ENCODE measurements at regions not wholly inside any gene's neighbourhood (a gene's known extent, or its start where the extent isn't known, plus 50 kb on each side); places are given as distances from the start of the nearest gene placed in this dataset.
"Not testable (repeated sequence)": the region's sequence is repeated elsewhere in the genome, so short reads cannot be mapped to it uniquely, and the experiment has no call there.

DNA sequence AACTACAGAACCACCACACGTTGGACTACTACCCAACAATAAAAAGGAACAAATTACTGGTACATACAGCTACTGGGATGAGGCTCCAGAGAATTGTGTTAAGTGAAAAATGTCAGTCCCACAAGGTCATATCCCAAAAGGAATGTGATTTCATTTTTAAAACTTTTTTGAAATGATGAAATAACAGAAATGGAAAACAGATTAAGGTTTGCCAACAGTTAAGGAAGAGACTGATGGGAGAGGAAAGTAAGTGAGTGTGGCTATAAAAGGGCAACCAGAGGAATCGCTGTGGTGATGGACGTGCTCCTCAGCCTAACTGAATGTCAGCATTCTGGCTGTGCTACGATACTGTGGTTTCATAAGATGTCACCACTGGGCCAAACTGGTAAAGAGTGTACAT is 512.8 kb downstream of the UQCRFS1 start:
- Mint-ChIP-seq H3K36me3 (ENCODE audit: low read depth, unreplicated experiment) (no peaks in the 10 kb centered on the region), H3K4me3 (ENCODE audit: unreplicated experiment) (no peak overlapping the region), H3K27ac (ENCODE audit: unreplicated experiment) (no peak overlapping the region), H3K27me3 (ENCODE audit: unreplicated experiment) (no peaks in the 10 kb centered on the region), H3K4me1 (ENCODE audit: unreplicated experiment) (no peaks in the 10 kb centered on the region), H3K9me3 (ENCODE audit: unreplicated experiment) (no peaks in the 10 kb centered on the region)
- TF ChIP-seq, protein P1, sequence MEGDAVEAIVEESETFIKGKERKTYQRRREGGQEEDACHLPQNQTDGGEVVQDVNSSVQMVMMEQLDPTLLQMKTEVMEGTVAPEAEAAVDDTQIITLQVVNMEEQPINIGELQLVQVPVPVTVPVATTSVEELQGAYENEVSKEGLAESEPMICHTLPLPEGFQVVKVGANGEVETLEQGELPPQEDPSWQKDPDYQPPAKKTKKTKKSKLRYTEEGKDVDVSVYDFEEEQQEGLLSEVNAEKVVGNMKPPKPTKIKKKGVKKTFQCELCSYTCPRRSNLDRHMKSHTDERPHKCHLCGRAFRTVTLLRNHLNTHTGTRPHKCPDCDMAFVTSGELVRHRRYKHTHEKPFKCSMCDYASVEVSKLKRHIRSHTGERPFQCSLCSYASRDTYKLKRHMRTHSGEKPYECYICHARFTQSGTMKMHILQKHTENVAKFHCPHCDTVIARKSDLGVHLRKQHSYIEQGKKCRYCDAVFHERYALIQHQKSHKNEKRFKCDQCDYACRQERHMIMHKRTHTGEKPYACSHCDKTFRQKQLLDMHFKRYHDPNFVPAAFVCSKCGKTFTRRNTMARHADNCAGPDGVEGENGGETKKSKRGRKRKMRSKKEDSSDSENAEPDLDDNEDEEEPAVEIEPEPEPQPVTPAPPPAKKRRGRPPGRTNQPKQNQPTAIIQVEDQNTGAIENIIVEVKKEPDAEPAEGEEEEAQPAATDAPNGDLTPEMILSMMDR (IDR thresholded peaks at IDR 0.05; ENCODE audit: unreplicated experiment) = no peak
- DNase-seq (ENCODE audit: low spot score) = no peak

DNA sequence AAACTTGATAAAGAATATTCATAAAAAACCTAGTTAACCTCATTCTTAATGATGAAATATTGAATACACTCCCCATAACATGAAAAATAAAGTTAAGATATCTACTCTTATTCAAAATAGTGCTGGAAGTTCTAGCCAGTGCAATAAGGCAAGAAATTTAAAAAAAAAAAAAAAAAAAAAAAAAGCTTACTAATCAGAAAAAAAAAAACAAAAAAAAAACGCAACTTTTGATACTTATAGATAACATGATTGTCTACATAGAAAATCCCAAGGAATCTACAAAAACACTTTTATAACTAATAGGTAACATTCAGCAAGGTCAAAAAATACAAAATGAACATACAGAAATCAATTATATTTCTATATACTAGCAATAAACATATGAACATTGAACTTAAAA is 515.6 kb downstream of the UQCRFS1 start:
- H3K9me3 Mint-ChIP-seq (ENCODE audit: unreplicated experiment) = no peaks in the 10 kb centered on the region
- no peak for DNase-seq (ENCODE audit: low spot score)
- H3K4me3 Mint-ChIP-seq (ENCODE audit: unreplicated experiment) = no peak overlapping the region
- TF ChIP-seq, protein P1 (IDR thresholded peaks at IDR 0.05; ENCODE audit: unreplicated experiment) = no peak
- H3K27me3 Mint-ChIP-seq (ENCODE audit: unreplicated experiment) = no peaks in the 10 kb centered on the region
- no peaks in the 10 kb centered on the region for H3K36me3 Mint-ChIP-seq (ENCODE audit: low read depth, unreplicated experiment)
- no peak overlapping the region for H3K27ac Mint-ChIP-seq (ENCODE audit: unreplicated experiment)
- no peaks in the 10 kb centered on the region for H3K4me1 Mint-ChIP-seq (ENCODE audit: unreplicated experiment)

DNA sequence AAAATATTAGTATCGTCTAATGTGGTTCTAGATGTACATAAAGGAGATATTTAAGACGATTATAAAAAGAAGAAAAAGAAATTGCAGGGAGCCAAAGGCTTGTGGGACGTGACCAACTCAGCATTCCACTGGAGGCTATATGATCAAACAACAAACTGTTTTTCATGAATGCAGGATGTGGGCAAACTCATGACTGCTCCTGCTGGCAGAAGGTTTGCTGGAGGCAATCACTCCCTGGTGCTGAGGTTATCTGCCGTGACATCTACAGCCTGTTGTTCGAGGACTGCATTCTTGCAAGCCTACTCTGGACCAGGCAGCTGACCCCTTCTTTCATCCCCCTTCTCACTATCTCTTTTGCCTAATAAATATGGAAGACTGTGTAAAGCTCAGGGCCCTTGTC is 518.1 kb downstream of the UQCRFS1 start:
- TF ChIP-seq, protein P1 (IDR thresholded peaks at IDR 0.05; ENCODE audit: unreplicated experiment) = no peak
- Mint-ChIP-seq H3K36me3 (ENCODE audit: low read depth, unreplicated experiment) (no peaks in the 10 kb centered on the region), H3K27ac (ENCODE audit: unreplicated experiment) (no peak overlapping the region), H3K4me1 (ENCODE audit: unreplicated experiment) (no peaks in the 10 kb centered on the region), H3K9me3 (ENCODE audit: unreplicated experiment) (no peaks in the 10 kb centered on the region), H3K4me3 (ENCODE audit: unreplicated experiment) (no peak overlapping the region), H3K27me3 (ENCODE audit: unreplicated experiment) (no peaks in the 10 kb centered on the region)
- DNase-seq (ENCODE audit: low spot score) = no peak

DNA sequence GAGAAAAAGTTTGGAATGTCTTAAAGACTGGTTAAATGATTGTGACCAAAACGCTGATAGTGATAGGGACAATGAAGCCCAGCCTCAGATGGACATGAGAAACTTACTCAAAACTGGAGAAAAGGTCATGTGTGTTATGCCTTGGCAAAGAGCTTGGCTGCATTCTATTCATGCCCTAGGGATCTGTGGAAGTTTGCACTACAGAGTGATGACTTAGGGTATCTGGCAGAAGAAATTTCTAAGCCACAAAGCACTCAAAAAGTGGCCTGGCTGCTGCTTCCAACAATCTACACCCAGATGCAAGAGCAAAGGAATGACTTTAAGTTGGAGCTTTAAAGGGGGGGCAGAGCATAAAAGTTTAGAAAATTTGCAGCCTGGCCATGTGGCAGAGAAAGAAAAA is 521.3 kb downstream of the UQCRFS1 start:
- H3K9me3 Mint-ChIP-seq (ENCODE audit: unreplicated experiment) = no peaks in the 10 kb centered on the region
- DNase-seq (ENCODE audit: low spot score) = no peak
- no peaks in the 10 kb centered on the region for H3K27me3 Mint-ChIP-seq (ENCODE audit: unreplicated experiment)
- no peaks in the 10 kb centered on the region for H3K36me3 Mint-ChIP-seq (ENCODE audit: low read depth, unreplicated experiment)
- no peaks in the 10 kb centered on the region for H3K4me1 Mint-ChIP-seq (ENCODE audit: unreplicated experiment)
- H3K27ac Mint-ChIP-seq (ENCODE audit: unreplicated experiment) = no peak overlapping the region
- TF ChIP-seq, protein P1 (IDR thresholded peaks at IDR 0.05; ENCODE audit: unreplicated experiment) = no peak
- no peak overlapping the region for H3K4me3 Mint-ChIP-seq (ENCODE audit: unreplicated experiment)

DNA sequence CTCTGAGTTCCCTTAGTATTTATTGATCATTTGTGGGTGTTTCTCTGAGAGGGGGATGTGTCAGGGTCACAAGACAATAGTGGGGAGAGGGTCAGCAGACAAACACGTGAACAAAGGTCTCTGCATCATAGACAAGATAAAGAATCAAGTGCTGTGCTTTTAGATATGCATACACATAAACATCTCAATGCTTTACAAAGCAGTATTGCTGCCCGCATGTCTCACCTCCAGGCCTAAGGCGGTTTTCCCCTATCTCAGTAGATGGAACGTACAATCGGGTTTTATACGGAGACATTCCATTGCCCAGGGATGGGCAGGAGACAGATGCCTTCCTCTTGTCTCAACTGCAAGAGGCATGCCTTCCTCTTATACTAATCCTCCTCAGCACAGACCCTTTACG is 523.5 kb downstream of the UQCRFS1 start:
- H3K27me3 Mint-ChIP-seq (ENCODE audit: unreplicated experiment); DNase-seq (ENCODE audit: low spot score); H3K4me3 Mint-ChIP-seq (ENCODE audit: unreplicated experiment); H3K4me1 Mint-ChIP-seq (ENCODE audit: unreplicated experiment); H3K36me3 Mint-ChIP-seq (ENCODE audit: low read depth, unreplicated experiment); H3K27ac Mint-ChIP-seq (ENCODE audit: unreplicated experiment); H3K9me3 Mint-ChIP-seq (ENCODE audit: unreplicated experiment): not testable (repeated sequence)

DNA sequence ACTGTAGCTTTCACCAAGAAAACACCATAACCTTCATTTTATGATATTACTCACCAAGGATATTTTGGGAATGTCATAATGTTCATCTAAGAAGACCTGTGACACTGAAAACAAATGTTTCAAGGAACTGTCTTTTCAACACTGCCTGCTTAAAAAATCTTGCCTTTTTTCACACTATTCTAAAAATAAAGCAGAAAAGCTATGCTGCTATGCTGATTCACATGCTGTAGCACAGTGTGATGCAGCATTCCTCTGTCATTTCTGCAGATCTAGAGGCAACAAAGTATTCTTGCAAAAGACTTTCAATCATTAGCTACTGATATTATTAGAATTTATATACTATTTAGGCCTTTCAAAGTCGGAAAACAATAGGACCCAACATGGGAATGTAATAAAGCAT is 525.7 kb downstream of the UQCRFS1 start:
- no peaks in the 10 kb centered on the region for H3K27me3 Mint-ChIP-seq (ENCODE audit: unreplicated experiment)
- no peak overlapping the region for H3K27ac Mint-ChIP-seq (ENCODE audit: unreplicated experiment)
- TF ChIP-seq, protein P1 (IDR thresholded peaks at IDR 0.05; ENCODE audit: unreplicated experiment) = no peak
- no peaks in the 10 kb centered on the region for H3K9me3 Mint-ChIP-seq (ENCODE audit: unreplicated experiment)
- no peak for DNase-seq (ENCODE audit: low spot score)
- no peaks in the 10 kb centered on the region for H3K36me3 Mint-ChIP-seq (ENCODE audit: low read depth, unreplicated experiment)
- H3K4me3 Mint-ChIP-seq (ENCODE audit: unreplicated experiment) = no peak overlapping the region
- H3K4me1 Mint-ChIP-seq (ENCODE audit: unreplicated experiment) = no peaks in the 10 kb centered on the region
